KG1 (cell line): ENCODE measurements at regions not wholly inside any gene's neighbourhood (a gene's known extent, or its start where the extent isn't known, plus 50 kb on each side); places are given as distances from the start of the nearest gene placed in this dataset.

Experiments
- DNase-seq: peaks from one replicate; lab custom pipeline; 2025; lab: John Stamatoyannopoulos, UW

DNA sequence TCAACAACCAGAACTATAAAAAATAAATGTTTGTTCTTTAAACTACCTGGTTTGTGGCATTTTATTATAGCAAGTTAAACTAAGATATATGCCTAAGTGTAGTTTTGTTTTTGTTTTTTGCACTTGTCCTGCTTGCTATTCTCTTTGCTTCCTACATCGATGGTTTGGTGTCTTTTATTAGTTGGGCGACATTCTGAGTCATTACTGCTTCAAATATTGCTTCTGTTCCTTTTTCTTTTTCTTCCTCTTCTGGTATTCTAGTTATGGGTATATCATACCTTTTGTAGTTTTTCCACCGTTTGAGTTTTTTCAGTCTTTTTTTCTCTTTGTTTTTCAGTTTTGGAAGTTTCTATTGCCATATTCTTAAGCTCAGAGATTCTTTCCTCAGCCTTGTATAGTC lies 86.9 kb downstream of the MACIR start:
- no peak for DNase-seq

GRCh38 chr5:103340717-103341388 lies 82.3 kb downstream of the MACIR start:
- DNase-seq = no peak

- no peak for DNase-seq
Measured at GRCh38 chr5:103340132-103340531, 81.6 kb downstream of the MACIR start.

DNA sequence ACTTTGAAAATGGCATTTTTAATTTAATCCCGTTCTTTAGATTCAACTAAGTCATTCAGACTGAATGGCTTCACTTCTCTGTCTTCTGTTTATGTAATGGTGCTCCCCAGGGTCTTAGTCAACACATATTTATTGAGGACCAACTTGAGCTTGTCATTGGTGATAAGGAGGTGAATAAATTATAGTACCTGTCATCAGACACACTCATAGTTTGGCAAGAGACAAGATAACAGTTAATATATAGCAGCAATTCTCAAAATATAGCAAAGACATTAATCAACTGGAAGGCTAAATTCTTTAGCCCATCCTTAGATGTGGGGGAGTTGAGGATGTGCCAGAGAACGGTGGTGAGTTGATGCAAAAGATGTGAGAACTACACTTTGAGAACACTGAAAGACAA lies 78.4 kb downstream of the MACIR start:
- DNase-seq = no peak

DNA sequence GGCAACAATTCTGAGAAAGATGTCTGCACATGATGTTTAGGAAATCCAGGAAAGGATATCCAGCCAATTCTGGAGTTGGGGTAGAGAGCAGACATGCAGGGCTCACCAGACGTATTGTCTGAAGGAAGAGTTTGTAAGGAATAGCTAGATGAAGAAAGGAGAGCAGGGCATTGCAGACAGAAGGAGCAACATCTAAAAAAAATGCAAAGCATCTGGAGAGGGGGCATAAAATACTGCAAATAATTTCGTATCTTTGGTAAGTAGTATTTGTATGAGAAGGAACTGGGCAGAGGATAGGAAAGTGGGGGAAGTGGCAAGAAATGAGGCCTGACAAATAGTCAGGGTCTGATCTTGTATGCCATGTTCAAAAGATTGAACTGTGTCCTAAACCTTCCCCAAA lies 74.8 kb downstream of the MACIR start:
- DNase-seq = no peak

DNA sequence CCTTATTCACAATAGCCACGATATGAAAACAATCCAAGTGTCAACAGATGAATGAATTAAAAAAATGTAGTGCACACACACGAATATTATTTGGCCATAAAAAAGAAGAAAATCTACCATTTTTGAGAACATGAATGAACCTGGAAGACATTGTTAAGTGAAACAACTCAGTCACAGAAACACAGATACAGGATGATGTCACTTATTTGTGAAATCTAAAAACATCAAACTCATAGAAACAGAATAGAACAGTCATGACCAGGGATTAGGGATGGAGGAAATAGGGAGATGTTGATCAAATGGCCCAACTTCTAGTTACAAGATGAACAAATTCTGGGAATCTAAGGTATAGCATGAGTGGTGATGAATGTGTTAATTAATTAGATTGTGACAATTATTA lies 72.3 kb downstream of the MACIR start:
- no peak for DNase-seq
